ENCODE measurements at regions not wholly inside any gene's neighbourhood (a gene's known extent, or its start where the extent isn't known, plus 50 kb on each side); places are given as distances from the start of the nearest gene placed in this dataset.

DNA sequence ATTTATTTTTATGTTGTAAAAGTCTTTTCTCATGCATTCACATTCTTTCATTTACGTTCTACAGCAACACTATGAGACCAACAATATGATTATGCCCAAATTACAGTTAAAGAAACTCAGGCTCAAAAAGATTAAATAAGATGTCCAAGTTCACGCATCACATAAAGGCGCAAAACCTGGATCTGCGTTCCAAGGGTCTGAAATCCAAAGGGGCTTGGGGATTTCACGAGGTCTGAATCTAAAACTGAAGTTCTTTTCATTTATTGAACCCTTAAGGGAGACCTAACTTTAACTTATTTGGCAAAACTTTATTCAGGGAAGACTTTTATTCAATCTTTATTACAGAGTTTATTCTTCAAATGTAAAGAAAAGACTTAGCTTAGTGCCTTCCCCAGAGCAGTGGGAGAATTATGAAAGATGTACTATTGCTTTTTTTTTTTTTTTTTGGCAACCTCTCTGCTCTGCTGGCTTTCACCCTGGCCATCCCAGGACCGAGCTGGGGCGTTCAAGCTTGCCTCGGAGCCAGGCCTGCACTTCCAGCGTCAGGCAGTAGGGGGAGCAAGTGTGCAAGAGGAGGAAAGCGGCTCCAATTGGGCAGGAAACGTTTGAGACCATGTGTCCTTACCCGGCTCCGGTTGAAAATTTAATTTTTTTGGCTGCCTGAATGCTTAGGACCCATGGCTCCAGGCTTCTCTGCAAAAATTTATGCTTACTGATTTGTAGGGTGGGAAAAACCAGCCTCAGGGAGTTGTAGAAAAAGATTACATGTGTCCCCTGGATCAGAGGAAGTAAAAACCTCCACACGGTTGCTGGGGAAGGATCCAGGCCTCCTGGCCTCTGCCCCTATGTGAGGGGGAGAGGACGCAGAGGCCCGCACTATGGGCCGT, 344.3 kb upstream of the KLF3 start (continued):
- TF ChIP-seq ZNF101 (CRISPR knock-in tag; IDR thresholded peaks at IDR 0.05; ENCODE audit: borderline replicate concordance, low read depth) (no peak), MBNL3 (CRISPR knock-in tag; conservative IDR thresholded peaks at IDR 0.05) (no peak), HES4 (CRISPR knock-in tag; IDR thresholded peaks at IDR 0.05; ENCODE audit: borderline replicate concordance) (no peak), SUZ12 (IDR thresholded peaks at IDR 0.05; ENCODE audit: low read depth, low read length) (no peak), SKI (IDR thresholded peaks at IDR 0.05; ENCODE audit: partially characterized antibody) (no peak), ATF1 (CRISPR knock-in tag; IDR thresholded peaks at IDR 0.05) (no peak), ZFP36L2 (CRISPR knock-in tag; IDR thresholded peaks at IDR 0.05) (no peak), U2AF1 (optimal IDR thresholded peaks at IDR 0.05; ENCODE audit: low read depth, low read length) (no peak), ARNT (IDR thresholded peaks at IDR 0.05) (no peak), SMARCC2 (IDR thresholded peaks at IDR 0.05) (no peak)
- TF ChIP-seq, protein P1, sequence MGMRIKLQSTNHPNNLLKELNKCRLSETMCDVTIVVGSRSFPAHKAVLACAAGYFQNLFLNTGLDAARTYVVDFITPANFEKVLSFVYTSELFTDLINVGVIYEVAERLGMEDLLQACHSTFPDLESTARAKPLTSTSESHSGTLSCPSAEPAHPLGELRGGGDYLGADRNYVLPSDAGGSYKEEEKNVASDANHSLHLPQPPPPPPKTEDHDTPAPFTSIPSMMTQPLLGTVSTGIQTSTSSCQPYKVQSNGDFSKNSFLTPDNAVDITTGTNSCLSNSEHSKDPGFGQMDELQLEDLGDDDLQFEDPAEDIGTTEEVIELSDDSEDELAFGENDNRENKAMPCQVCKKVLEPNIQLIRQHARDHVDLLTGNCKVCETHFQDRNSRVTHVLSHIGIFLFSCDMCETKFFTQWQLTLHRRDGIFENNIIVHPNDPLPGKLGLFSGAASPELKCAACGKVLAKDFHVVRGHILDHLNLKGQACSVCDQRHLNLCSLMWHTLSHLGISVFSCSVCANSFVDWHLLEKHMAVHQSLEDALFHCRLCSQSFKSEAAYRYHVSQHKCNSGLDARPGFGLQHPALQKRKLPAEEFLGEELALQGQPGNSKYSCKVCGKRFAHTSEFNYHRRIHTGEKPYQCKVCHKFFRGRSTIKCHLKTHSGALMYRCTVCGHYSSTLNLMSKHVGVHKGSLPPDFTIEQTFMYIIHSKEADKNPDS (CRISPR knock-in tag; IDR thresholded peaks at IDR 0.05): no peak
- TF ChIP-seq, protein P2, sequence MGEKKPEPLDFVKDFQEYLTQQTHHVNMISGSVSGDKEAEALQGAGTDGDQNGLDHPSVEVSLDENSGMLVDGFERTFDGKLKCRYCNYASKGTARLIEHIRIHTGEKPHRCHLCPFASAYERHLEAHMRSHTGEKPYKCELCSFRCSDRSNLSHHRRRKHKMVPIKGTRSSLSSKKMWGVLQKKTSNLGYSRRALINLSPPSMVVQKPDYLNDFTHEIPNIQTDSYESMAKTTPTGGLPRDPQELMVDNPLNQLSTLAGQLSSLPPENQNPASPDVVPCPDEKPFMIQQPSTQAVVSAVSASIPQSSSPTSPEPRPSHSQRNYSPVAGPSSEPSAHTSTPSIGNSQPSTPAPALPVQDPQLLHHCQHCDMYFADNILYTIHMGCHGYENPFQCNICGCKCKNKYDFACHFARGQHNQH (CRISPR knock-in tag; IDR thresholded peaks at IDR 0.05): 0 out of 2 replicates have a peak, but pooled peaks have one; percentile 48
- TF ChIP-seq, protein P3, sequence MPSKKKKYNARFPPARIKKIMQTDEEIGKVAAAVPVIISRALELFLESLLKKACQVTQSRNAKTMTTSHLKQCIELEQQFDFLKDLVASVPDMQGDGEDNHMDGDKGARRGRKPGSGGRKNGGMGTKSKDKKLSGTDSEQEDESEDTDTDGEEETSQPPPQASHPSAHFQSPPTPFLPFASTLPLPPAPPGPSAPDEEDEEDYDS (CRISPR knock-in tag; IDR thresholded peaks at IDR 0.05): no peak
- TF ChIP-seq, protein P4, sequence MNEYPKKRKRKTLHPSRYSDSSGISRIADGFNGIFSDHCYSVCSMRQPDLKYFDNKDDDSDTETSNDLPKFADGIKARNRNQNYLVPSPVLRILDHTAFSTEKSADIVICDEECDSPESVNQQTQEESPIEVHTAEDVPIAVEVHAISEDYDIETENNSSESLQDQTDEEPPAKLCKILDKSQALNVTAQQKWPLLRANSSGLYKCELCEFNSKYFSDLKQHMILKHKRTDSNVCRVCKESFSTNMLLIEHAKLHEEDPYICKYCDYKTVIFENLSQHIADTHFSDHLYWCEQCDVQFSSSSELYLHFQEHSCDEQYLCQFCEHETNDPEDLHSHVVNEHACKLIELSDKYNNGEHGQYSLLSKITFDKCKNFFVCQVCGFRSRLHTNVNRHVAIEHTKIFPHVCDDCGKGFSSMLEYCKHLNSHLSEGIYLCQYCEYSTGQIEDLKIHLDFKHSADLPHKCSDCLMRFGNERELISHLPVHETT (CRISPR knock-in tag; conservative IDR thresholded peaks at IDR 0.05): no peak
- TF ChIP-seq, protein P5, sequence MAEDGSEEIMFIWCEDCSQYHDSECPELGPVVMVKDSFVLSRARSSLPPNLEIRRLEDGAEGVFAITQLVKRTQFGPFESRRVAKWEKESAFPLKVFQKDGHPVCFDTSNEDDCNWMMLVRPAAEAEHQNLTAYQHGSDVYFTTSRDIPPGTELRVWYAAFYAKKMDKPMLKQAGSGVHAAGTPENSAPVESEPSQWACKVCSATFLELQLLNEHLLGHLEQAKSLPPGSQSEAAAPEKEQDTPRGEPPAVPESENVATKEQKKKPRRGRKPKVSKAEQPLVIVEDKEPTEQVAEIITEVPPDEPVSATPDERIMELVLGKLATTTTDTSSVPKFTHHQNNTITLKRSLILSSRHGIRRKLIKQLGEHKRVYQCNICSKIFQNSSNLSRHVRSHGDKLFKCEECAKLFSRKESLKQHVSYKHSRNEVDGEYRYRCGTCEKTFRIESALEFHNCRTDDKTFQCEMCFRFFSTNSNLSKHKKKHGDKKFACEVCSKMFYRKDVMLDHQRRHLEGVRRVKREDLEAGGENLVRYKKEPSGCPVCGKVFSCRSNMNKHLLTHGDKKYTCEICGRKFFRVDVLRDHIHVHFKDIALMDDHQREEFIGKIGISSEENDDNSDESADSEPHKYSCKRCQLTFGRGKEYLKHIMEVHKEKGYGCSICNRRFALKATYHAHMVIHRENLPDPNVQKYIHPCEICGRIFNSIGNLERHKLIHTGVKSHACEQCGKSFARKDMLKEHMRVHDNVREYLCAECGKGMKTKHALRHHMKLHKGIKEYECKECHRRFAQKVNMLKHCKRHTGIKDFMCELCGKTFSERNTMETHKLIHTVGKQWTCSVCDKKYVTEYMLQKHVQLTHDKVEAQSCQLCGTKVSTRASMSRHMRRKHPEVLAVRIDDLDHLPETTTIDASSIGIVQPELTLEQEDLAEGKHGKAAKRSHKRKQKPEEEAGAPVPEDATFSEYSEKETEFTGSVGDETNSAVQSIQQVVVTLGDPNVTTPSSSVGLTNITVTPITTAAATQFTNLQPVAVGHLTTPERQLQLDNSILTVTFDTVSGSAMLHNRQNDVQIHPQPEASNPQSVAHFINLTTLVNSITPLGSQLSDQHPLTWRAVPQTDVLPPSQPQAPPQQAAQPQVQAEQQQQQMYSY (CRISPR knock-in tag; IDR thresholded peaks at IDR 0.05): no peak
- TF ChIP-seq, protein P6, sequence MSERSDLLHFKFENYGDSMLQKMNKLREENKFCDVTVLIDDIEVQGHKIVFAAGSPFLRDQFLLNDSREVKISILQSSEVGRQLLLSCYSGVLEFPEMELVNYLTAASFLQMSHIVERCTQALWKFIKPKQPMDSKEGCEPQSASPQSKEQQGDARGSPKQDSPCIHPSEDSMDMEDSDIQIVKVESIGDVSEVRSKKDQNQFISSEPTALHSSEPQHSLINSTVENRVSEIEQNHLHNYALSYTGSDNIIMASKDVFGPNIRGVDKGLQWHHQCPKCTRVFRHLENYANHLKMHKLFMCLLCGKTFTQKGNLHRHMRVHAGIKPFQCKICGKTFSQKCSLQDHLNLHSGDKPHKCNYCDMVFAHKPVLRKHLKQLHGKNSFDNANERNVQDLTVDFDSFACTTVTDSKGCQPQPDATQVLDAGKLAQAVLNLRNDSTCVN (CRISPR knock-in tag; IDR thresholded peaks at IDR 0.05; ENCODE audit: borderline replicate concordance): no peak
- TF ChIP-seq, protein P7, sequence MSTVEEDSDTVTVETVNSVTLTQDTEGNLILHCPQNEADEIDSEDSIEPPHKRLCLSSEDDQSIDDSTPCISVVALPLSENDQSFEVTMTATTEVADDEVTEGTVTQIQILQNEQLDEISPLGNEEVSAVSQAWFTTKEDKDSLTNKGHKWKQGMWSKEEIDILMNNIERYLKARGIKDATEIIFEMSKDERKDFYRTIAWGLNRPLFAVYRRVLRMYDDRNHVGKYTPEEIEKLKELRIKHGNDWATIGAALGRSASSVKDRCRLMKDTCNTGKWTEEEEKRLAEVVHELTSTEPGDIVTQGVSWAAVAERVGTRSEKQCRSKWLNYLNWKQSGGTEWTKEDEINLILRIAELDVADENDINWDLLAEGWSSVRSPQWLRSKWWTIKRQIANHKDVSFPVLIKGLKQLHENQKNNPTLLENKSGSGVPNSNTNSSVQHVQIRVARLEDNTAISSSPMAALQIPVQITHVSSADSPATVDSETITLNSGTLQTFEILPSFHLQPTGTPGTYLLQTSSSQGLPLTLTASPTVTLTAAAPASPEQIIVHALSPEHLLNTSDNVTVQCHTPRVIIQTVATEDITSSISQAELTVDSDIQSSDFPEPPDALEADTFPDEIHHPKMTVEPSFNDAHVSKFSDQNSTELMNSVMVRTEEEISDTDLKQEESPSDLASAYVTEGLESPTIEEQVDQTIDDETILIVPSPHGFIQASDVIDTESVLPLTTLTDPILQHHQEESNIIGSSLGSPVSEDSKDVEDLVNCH (CRISPR knock-in tag; IDR thresholded peaks at IDR 0.05): no peak
